GM21529 (cell line): ENCODE measurements at regions not wholly inside any gene's neighbourhood (a gene's known extent, or its start where the extent isn't known, plus 50 kb on each side); places are given as distances from the start of the nearest gene placed in this dataset.

Experiments
- ATAC-seq: cut with Tn5 transposase; IDR thresholded peaks from one replicate; pipeline ENCODE4 v1.9.1; 2021; ENCODE audit not compliant: unreplicated experiment

DNA sequence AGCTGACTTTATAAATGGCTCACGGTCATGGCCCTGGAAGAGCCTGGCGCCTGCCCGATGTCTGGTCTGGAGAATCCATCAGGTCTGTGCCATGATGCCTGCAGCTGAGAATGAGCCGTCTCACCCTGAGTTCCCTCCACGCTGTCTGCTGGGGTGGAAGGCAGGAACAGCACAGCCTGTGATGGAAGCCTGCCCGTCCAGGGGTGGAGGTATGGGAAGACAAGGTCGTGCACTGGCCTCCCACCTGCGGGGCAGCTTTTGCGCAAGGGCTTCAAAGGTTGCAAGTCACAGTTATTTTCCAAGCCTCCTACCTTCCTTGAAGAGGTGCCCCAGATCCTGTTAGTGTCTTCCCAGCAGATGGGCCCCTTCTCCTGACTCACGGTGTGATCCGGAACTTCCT lies 275.5 kb downstream of the FAM43A start:
- ATAC-seq, result no peak

DNA sequence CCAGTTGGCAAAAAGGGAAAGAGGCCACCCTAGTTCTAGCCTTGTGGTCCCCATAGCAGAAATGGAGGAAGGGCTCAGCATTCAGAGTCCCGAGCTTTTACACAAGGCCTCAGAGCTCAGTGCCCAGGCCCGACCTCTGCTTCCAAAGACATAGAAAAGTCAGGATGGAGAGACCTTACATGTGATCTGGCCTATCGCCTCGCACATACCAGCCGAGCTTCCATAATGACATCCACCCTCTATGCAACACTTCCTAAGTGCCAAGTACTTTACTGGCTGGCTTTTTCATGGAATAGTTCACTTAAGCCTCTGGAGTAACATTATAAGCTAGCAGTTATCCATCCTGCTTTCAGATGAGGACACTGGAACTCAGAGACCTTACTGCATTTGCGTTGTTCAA lies 275.9 kb downstream of the FAM43A start:
- ATAC-seq, result no peak

DNA sequence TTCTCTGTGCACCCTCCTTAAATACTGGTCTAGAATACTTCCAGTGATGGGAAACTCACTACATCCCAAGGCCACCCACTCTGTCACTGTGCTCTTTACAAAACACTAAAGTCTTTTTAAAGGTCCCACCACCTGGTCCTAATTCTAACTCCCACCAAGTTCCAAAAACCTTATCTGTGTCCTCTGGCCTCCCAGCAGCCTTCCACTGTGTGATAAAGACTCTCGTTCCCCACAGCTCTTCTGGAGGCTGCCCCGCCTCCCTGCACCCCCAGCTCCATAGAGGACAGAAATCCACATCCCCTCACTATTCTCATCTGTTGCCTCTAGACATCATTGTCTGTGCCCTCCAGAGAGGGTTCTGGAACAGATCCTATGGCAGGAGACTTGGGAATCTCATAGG lies 276.4 kb downstream of the FAM43A start:
- ATAC-seq, result no peak

DNA sequence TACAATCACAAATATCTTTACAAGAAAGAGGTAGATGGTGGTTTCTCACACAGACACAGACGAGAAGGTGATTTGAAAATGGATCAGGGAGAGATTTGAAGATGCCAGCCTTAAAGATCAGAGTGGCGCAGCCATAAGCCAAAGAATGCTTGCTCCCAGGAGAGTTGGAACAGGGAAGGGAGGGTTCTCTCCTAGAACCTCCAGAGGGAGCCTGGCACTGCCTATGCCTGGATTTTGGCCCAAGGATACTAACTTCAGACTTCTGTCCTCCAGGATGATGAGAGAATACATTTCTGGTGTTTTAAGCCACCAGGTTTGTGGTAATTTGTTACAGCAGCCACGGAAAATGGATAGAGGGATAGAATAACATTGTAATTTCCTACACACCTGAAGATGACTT lies 279.1 kb downstream of the FAM43A start:
- ATAC-seq, result no peak

DNA sequence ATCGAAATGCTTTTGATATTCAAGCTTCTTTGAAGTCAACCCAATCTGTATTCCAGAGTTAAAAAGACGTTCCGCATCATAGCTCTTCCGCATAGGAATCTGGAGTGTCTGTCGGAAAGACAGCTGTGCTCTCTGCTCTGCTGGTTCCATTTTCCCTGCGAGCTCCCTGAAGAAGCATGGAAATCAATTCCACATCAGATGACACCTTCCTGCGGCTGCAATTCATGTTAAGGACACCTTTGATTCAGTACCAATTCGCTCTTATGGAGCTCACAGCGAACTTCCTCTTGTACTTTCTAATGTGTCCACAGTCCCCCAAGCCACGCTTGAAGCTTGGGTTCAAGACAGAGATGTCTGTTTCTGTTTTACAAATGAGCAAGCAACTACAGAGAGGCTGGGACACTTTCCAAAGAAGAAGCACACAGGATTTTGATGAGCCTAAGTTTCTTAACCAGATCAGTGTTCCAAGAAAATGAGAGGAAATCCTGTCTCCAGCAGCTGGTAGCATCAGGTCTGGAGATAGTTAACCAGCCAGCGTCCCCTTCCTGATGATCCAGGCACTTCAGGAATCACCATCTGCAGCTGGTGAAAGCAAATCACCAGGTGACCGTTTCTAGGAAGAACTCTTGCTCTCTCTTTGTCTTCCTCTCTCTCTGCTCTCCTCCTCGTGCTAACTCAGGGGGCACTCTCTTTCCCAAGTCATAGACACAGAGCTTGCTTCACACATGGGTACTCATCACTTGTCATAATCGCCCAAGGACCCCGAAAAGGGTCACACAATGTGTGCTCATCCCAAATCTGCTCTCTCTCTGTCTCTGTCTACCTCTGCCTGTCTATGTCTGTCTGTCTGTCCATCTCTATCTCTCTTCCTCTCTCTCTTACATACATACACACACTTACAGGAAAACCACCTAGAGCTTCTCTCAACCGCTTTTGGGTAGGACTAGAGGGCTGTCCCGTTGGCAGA lies 281.8 kb downstream of the FAM43A start:
- ATAC-seq, result no peak

DNA sequence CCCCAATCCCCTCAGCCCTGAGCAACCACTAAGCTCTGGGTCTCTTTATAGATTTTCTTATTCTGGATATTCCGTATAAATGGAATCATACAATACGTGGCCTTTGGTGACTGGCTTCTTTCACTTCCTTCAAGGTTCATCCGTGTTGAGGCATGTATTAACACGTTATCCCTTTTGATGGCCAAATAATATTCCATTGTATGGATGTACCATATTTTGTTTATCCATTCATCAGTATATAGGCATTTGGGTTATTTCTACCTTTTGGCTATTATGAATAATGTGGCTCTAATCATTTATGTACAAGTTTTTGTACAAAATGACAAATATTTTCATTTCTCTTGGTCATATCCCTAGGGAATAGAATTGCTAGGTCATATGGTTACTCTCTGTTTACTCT lies 284.4 kb downstream of the FAM43A start:
- ATAC-seq, result no peak

DNA sequence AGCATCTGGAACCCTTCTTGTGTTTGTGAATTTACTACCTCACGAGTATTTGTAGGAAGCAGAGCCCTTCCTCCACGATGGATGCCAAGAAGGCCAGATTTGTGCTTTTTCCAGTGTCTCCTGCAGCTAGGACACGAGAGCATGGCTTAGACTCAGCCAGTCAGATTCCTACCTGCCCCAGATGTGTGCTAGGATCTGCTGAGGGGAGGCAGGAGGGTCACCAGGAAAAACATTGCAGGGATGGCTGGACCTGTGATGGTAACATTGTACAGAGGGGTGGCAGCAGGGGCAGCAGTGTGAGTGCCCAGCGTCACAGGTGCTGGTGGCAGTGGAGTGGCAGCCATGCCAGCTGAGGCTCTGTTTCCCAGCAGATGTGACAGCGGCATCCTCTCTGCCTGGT lies 285.3 kb downstream of the FAM43A start:
- no peak for ATAC-seq

DNA sequence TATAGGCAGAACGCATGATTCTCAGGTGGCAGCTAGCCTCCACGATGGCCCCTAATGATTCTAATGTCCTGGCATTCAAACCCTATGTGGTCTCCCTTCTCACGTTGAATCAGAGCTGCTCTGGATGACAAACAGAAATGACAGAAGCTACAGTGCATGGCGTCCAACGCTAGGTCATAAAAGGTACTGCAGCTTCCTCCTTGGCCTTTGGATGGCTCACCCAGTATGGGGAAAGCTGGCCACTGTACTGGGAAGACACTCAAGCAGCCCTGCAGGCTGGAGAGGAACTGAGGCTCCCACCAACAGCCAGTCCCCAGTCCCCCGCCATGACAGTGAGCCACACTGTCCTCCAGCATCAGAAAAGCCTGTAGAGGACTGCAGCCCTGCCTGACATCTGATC lies 286.3 kb downstream of the FAM43A start:
- ATAC-seq, result no peak

DNA sequence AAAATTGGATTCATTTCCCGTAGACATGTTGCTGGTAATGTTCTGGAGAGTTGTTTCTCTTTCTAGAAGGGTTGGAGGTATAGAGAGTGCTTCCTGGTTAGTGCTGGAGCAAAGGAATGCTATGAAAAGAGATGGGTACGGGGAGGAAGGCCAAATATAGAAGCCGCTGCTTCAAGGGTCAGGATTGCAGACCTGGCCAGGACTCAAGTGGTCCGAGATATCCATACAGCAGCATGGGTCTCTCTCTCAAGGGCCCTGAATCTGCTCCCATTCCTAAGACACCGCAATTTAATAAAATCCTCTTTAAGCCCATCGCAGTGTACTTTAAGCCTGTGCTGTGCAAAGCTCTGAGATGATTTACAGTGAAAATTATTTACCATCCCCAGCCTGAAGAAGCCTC lies 287.0 kb downstream of the FAM43A start:
- no peak for ATAC-seq

DNA sequence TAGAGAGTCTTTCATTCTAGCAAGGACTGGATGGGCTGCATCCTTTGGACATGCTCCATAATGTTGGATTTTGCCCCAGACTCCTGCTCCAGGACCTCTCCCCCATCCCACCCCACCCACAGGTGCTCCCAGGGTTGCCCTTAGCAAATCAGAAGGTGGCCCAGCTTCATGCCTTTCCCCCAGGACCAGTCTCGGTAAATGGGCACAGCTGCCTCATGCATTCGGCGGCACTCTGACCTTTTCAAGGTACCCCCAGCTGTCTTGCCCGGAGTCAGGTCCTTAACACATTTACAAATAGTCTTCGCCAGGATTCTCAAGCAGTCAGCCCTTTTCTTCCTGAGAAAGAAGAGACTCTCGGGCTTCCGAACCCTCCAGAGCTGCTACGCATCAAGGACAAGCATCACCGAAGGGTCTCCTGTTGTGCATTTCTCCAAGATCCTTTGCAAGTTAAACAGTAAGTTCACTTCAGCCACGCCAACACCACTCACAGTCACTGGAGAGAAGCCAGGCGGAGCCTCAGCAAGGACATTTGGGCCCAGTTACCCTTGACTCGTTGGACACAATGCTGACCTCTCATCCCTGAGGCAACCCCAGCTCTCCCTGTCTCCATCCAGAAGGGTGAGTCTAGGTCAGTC lies 287.8 kb downstream of the FAM43A start:
- no peak for ATAC-seq

DNA sequence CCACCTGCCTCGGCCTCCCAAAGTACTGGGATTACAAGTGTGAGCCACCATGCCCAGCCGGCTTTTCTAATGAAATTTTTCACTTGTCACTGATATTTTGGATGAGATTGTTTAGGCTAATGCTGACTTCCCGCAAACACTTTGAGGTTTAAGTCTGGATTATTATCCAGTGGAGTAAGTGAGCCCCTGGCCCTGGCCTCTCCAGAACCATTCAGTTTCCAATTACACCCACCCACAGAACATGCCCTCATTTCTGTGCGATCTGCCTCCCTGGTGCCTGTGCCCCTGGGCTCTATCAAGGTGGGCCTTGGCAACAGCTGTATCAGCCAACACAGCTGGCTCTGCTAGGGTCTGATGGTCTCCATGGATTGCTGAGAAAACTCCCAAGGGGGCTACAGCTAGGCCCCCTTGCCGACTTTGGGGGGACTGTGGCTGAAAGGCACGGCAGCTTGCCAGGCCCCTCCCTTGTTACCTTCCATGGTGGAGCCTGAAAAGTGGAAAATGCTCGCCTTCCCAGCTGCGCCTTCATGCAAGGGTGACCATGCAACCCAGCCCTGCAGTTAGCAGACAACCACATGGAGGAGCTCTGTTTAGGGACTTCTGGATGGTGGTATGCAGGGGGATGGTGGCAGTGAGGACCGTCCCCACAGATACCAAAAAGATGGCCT lies 288.9 kb downstream of the FAM43A start:
- no peak for ATAC-seq

DNA sequence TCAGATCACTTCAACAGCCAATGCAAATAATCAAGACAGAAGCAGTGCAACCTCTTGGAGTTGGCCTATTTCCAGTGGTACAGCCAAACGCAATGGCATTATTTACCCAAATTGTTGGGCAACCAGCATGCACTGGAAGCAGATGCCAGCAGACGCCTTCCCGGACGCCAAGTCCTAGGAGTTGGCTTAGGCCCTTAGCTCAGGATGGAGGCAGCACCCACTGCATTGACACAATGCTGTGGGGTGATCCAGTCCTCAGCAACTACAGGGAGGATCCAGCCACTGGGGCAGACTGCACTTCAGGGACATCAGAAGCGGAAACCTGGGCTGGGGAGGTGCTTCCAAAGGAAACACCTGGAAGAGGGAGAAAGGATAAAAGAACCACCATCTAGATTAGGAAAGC lies 290.4 kb downstream of the FAM43A start:
- no peak for ATAC-seq

DNA sequence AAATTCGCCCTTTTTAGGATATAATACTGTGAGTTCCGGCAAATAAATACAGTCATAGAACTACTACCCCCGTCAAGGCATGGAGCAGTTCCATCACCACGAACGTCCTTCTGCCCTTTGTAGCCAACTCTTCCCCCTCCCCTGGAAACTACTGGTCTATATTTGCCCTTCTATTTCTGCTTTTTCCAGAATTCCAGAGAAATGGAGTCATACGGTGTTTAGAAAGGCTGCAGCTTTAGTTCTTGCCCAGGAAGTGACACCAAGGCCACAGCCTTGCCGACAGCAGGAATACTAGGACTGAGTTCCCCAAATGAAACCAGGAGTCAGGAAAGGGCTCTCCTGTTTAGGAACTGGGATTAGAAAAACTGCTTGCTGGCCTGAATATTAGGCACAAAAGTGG lies 291.2 kb downstream of the FAM43A start:
- no peak for ATAC-seq

DNA sequence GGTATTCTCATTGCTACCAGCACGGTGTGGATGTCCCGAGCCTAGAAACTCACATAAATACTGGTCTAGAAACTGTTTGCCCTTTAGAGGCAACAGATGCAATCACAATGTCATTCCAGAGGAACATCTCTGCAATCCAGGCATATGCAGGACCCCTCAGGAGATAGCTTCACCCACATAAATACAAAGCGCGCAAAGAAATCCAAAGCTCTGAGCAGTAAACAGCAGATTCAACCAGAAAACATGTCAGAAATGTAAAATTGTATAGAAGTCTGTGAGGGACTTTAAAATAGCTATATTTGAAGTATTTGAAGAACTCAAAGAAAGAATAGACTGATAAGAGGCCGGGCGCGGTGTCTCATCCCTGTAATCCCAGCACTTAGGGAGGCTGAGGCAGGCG lies 291.7 kb downstream of the FAM43A start:
- ATAC-seq, result no peak

DNA sequence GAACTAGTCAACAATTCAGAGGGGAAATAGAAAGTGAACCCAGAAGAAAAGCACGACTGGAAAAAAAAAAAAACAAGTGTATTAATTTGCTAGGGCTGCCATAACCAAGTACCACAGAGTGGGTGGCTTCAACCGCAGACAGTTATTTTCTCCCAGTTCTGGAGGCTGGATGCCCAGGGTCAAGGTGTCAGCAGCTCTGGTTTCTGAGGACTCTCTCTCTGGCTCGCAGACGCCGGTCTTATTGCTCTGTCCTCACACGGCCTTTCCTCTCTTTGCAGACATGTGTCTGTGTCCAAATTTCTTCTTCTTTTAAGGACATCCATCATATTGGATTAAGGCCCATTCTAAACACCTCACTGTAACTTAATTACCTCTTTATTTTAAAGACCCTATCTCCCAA lies 291.8 kb downstream of the XXYLT1 start:
- ATAC-seq, result no peak

DNA sequence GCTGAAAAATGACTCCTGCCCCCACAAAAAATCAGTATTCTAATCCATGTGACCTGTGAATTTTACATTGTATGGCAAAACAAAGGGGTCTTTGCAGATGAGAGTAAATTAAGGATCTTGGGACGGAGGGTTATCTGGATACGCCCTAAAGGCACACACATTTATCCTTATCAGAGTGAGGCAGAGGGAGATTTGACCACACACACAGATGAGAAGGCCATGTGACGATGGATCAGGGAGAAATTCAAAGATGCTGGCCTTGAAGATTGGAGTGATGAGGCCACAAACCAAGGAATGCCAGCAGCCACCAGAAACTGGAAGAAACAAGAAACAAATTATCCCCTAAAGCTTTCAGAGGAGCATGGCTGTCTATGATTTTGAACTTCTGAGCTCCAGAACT lies 288.5 kb downstream of the XXYLT1 start:
- no peak for ATAC-seq

DNA sequence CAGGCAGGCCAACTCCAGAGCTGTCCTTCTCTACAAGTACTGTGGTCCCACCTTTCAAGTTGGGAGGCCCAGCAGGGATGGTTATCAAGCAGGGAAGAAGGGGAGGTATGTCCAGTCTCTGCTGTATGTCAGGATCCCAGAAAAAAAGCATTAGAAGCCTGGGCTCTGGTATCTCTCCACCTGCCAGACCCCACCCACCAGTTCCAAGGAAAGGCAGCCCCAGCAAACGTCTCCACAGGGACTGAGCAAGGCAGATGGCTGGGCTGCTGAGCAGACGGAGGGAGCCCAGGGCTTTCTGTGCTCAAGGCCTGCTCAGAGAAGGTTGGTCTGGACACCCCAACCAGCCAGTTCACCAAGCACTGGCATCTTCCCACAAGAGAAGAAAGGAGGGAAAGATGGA lies 287.8 kb downstream of the XXYLT1 start:
- ATAC-seq, result no peak

DNA sequence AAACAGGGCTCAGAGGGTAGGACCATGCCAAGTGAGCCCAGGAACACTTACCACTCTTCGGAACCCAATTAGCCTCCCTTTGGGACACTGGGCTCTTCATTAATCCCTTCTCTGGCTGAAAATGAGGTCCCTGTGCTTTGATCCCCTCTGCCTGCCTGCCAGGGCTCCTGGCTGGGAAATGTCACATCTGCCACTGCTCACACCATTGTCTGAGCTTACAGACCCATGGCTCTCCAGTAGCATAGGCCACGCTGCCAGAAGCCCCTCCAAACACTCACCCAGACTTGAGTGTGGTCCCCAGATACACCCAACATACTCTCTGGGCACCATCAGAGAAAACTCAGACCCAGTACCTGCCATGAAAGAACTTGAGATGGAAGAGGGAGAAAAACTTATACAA lies 287.3 kb downstream of the XXYLT1 start:
- ATAC-seq, result no peak

DNA sequence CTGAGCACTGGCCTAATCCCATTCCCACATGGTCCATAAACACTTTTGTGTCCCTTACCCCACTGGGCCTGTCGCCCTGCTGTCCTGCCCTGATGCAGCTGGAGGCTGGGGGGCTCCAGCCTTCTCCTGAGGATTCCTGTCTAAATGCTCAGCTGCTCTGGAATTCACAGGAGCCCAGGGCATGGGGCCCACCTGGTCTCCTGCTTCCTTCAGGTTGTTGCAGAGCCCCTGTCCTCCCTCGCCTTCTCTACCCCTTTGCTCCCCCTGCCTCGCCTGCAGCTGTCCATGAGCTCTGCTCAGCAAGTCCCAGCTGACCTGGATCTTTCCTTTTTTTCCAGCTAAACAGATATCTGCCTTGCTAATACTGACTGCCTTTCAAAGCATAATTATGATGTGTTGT lies 286.9 kb downstream of the XXYLT1 start:
- no peak for ATAC-seq

DNA sequence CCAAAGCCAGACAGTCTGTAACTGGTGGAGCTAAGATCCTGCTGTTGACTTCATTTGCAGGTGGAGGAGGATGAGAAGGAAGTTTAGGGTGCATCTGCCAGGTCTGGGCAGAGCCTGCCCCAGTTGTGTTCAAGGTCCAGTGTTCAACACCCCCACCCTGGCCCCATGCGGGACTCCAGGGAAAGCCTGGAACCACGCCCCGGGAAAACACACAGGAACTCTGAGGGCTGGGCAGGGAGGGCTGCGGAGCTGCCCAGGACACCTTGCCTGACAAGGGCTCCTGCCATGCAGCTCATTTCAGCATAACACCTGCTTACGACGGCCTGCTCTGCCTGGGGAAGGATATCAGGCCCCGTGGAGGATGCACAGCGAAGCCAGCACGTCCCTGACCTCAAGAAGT lies 286.3 kb downstream of the XXYLT1 start:
- ATAC-seq, result no peak

DNA sequence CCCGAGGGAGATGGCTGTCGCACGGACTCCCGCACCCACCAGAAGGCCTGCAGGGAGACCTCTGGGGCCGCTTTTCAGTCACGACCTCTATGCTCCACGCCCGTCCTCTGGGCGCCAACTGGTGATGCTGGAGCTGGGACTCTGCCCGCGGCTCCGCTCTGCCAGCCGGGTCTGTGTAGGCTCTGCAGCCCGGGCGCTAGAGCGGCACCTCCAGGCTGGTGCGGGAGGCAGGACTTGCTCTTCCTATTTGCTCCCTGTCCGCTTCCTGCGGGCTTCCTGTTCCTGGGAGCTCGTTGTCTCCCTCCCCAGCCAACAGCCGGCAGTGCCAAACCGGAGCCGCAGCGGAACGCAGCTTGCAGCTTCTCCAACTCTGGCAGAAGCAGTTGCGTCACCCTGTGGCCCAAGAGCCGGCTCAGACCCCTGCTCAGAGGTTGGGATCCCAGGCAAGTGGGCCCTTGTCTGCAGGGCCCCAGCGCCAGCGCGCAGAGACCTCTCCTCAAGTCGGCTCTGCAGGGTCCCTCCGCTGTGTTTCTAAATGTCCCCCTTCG lies 285.9 kb downstream of the XXYLT1 start:
- ATAC-seq, result no peak
